Cardiac fibroblast (primary cell): ENCODE measurements at regions not wholly inside any gene's neighbourhood (a gene's known extent, or its start where the extent isn't known, plus 50 kb on each side); places are given as distances from the start of the nearest gene placed in this dataset.
"Not testable (repeated sequence)": the region's sequence is repeated elsewhere in the genome, so short reads cannot be mapped to it uniquely, and the experiment has no call there.

ENCODE experiments used
- DNase-seq, 2 donors: peaks; one replicate each; pipeline versions ENCODE4 v3.0.0 to v3.0.0-alpha.2; 2010; ENCODE audit warnings: low read depth in 2 of 2
- H3K4me3 ChIP-seq, 2 donors: replicated peaks in 1 of 2; 1 replicate in 1 of 2; 2 replicates in 1 of 2; pipeline ENCODE4 v1.5.1; 2011; ENCODE audit warnings: low read depth in 2 of 2, low read length in 2 of 2, mild to moderate bottlenecking in 2 of 2, moderate library complexity in 1 of 2
- CTCF ChIP-seq: IDR thresholded peaks from one replicate; pipeline ENCODE4 v1.5.1; 2011; ENCODE audit warnings: low read depth, mild to moderate bottlenecking, low read length, inconsistent platforms

GRCh38 chr3:177359593-177360357 lies 162.5 kb upstream of the TBL1XR1 start:
- H3K4me3 ChIP-seq, result no peak overlapping the region

GRCh38 chr3:177361081-177361938 lies 164.0 kb upstream of the TBL1XR1 start:
- TF ChIP-seq CTCF, result no peak
- DNase-seq, result no peak
- no peak overlapping the region for H3K4me3 ChIP-seq

More at GRCh38 chr3:177359593-177360357, 162.5 kb upstream of the TBL1XR1 start:
- no peak for TF ChIP-seq CTCF
- peak; percentile 99 to 100 for DNase-seq

- H3K4me3 ChIP-seq, result no peak overlapping the region
- DNase-seq, result no peak
- TF ChIP-seq CTCF, result no peak
Observed at GRCh38 chr3:177362626-177363025, 165.3 kb upstream of the TBL1XR1 start.

- peak in 1 of 2 donors; percentile 17 for DNase-seq
- H3K4me3 ChIP-seq, result no peak overlapping the region
- TF ChIP-seq CTCF, result no peak
Observed at GRCh38 chr3:177364236-177364635, 167.0 kb upstream of the TBL1XR1 start.

- DNase-seq, H3K4me3 ChIP-seq: not testable (repeated sequence)
Observed at GRCh38 chr3:177365294-177365693, 168.0 kb upstream of the TBL1XR1 start.

GRCh38 chr3:177367788-177368187 lies 170.5 kb upstream of the TBL1XR1 start:
- TF ChIP-seq CTCF, result no peak
- H3K4me3 ChIP-seq, result no peak overlapping the region
- DNase-seq, result no peak

- TF ChIP-seq CTCF, result no peak
- no peak overlapping the region for H3K4me3 ChIP-seq
- no peak for DNase-seq
Observed at GRCh38 chr3:177370246-177370822, 173.1 kb upstream of the TBL1XR1 start.
